ENCODE measurements at regions not wholly inside any gene's neighbourhood (a gene's known extent, or its start where the extent isn't known, plus 50 kb on each side); places are given as distances from the start of the nearest gene placed in this dataset.

DNA sequence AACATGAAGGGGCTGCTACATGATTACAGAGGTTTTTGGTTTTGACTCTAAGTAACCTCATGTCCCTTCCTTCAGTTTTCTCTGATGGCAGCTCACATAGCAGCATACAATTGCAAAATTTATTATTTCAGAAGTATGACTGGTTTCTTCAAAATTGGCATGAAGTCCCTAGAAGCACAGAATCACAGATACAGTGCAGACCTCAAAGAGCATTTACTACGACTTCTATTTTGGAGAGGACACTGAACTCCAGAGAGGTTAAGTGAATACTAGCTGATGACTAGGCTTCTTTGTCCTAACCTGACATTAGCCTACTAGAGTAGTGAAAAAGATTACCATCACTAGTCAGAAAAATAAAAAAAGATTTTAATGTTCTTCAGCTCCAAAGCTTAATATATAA, 664.3 kb downstream of the RFPL4B start:
- no peaks in the 10 kb centered on the region for H3K9me3 ChIP-seq (replicated peaks; ENCODE audit: control insufficient read depth, insufficient read depth, low read length)
- no peak overlapping the region for H2AFZ ChIP-seq (ENCODE audit: low read depth, low read length)
- BruUV-seq (replicated peaks), result no TSS peak
- CTCF ChIA-PET, result interaction anchor here (1.0 to 1.7 kb wide), 3 partner anchors 10 to 868 kb away, joined by 3 to 4 read pairs (median 4); no protein-coding TSS in a partner anchor
- intact Hi-C loops (cut with micrococcal nuclease) (no loop called here), dilution Hi-C loops (cut with MboI; ENCODE audit: extremely low pct_ligation_motif_present, low sequenced_read_pairs) (loop anchor here (25.0 kb wide), 1 partner anchor 901 kb away; no protein-coding TSS in a partner anchor)
- H3K36me3 ChIP-seq (ENCODE audit: control insufficient read depth in 2 of 2, extremely low read depth in 1 of 2, insufficient read depth in 2 of 2, low read length in 2 of 2), result no peaks in the 10 kb centered on the region
- no peaks in the 10 kb centered on the region for H3K9me1 ChIP-seq (replicated peaks; ENCODE audit: control insufficient read depth, extremely low read depth, insufficient read depth, low read length)
- no peak overlapping the region for H3K4me2 ChIP-seq (ENCODE audit: insufficient read depth, low read length)
- no peak overlapping the region for H3K27ac ChIP-seq (ENCODE audit: insufficient read depth, low read depth, low read length)
- POLR2A ChIA-PET, result no interaction called here
- H3K27me3 ChIP-seq (ENCODE audit: control insufficient read depth in 2 of 2, insufficient read depth in 2 of 2, low read length in 2 of 2), result no peaks in the 10 kb centered on the region
- FAIRE-seq (no peak), DNase-seq (ENCODE audit: low read depth, low spot score) (no peak)
- H3K4me3 ChIP-seq (replicated peaks in 1 of 3; ENCODE audit: insufficient read depth in 1 of 3, low read depth in 1 of 3, low read length in 3 of 3), result no peak overlapping the region
- TF ChIP-seq JUN (IDR thresholded peaks at IDR 0.05; ENCODE audit: borderline replicate concordance, insufficient read depth, insufficient read length, low read depth) (no peak), EZH2 (IDR thresholded peaks at IDR 0.05; ENCODE audit: borderline replicate concordance, low read depth, low read length, severe bottlenecking) (no peak), FOS (IDR thresholded peaks at IDR 0.05; ENCODE audit: borderline replicate concordance, insufficient read depth, low read length) (no peak), POLR2A (IDR thresholded peaks at IDR 0.05; ENCODE audit: low read depth, low read length) (no peak), MYC (IDR thresholded peaks at IDR 0.05; ENCODE audit: low read depth, low read length) (no peak)
- TF ChIP-seq, protein P1, sequence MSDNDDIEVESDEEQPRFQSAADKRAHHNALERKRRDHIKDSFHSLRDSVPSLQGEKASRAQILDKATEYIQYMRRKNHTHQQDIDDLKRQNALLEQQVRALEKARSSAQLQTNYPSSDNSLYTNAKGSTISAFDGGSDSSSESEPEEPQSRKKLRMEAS (IDR thresholded peaks at IDR 0.05; ENCODE audit: insufficient read depth, insufficient read length), result no peak
- no peaks in the 10 kb centered on the region for H3K79me2 ChIP-seq (ENCODE audit: control insufficient read depth, insufficient read depth, low read length)
- no peaks in the 10 kb centered on the region for H3K4me1 ChIP-seq (ENCODE audit: control insufficient read depth, extremely low read depth, insufficient read depth, low read length)
- H4K20me1 ChIP-seq (replicated peaks; ENCODE audit: control insufficient read depth, extremely low read depth, insufficient read depth, low read length), result no peaks in the 10 kb centered on the region
- H3K9ac ChIP-seq (replicated peaks; ENCODE audit: extremely low read depth, insufficient read depth, low read length), result no peak overlapping the region

DNA sequence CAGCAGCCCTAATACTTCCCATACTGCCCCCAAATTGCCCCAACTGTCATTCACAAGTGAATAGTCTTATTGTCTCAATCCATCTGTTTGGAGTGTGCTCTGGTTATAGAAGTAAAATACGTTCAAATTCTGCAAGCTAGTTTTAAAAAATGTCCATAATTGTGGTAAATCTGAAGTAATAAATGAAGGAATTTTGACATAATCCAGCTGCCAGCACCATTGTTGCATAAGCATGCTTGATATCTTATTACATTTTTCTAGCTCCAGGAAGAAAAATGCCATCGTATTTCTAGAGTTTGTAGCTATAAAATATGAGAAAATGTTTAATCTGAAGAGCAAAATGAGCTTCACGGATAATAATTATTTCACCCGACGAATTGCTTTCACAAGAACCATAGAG, 664.7 kb downstream of the RFPL4B start:
- intact Hi-C loops (cut with micrococcal nuclease), result no loop called here
- CTCF ChIA-PET, result interaction anchor here (1.0 to 1.7 kb wide), 3 partner anchors 11 to 867 kb away, joined by 3 to 4 read pairs (median 4); no protein-coding TSS in a partner anchor
- dilution Hi-C loops (cut with MboI; ENCODE audit: extremely low pct_ligation_motif_present, low sequenced_read_pairs), result loop anchor here (25.0 kb wide), 1 partner anchor 900 kb away; no protein-coding TSS in a partner anchor
- no peak overlapping the region for H2AFZ ChIP-seq (ENCODE audit: low read depth, low read length)
- no peaks in the 10 kb centered on the region for H3K36me3 ChIP-seq (ENCODE audit: control insufficient read depth in 2 of 2, extremely low read depth in 1 of 2, insufficient read depth in 2 of 2, low read length in 2 of 2)
- TF ChIP-seq GATA2 (IDR thresholded peaks at IDR 0.05; ENCODE audit: insufficient read depth, insufficient read length, low read depth, low read length), result no peak
- no peak for TF ChIP-seq POLR2AphosphoS5 (IDR thresholded peaks at IDR 0.05; ENCODE audit: insufficient read depth, low read depth, low read length)
- TF ChIP-seq, protein P2, sequence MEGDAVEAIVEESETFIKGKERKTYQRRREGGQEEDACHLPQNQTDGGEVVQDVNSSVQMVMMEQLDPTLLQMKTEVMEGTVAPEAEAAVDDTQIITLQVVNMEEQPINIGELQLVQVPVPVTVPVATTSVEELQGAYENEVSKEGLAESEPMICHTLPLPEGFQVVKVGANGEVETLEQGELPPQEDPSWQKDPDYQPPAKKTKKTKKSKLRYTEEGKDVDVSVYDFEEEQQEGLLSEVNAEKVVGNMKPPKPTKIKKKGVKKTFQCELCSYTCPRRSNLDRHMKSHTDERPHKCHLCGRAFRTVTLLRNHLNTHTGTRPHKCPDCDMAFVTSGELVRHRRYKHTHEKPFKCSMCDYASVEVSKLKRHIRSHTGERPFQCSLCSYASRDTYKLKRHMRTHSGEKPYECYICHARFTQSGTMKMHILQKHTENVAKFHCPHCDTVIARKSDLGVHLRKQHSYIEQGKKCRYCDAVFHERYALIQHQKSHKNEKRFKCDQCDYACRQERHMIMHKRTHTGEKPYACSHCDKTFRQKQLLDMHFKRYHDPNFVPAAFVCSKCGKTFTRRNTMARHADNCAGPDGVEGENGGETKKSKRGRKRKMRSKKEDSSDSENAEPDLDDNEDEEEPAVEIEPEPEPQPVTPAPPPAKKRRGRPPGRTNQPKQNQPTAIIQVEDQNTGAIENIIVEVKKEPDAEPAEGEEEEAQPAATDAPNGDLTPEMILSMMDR (IDR thresholded peaks at IDR 0.05; ENCODE audit: extremely low read depth in 1 of 2, insufficient read depth in 1 of 2, low read depth in 1 of 2, low read length in 2 of 2), result no peak
- no peak for TF ChIP-seq MYC (IDR thresholded peaks at IDR 0.05; ENCODE audit: low read depth, low read length)
- TF ChIP-seq FOS (IDR thresholded peaks at IDR 0.05; ENCODE audit: borderline replicate concordance, insufficient read depth, low read length), result no peak
- TF ChIP-seq, protein P1 (IDR thresholded peaks at IDR 0.05; ENCODE audit: insufficient read depth, insufficient read length), result no peak
- no peak for TF ChIP-seq JUN (IDR thresholded peaks at IDR 0.05; ENCODE audit: borderline replicate concordance, insufficient read depth, insufficient read length, low read depth)
- no peak for TF ChIP-seq POLR2A (IDR thresholded peaks at IDR 0.05; ENCODE audit: low read depth, low read length)
- no peak for TF ChIP-seq EZH2 (IDR thresholded peaks at IDR 0.05; ENCODE audit: borderline replicate concordance, low read depth, low read length, severe bottlenecking)
- no peak overlapping the region for H3K9ac ChIP-seq (replicated peaks; ENCODE audit: extremely low read depth, insufficient read depth, low read length)
- H3K27ac ChIP-seq (ENCODE audit: insufficient read depth, low read depth, low read length), result no peak overlapping the region
- H3K79me2 ChIP-seq (ENCODE audit: control insufficient read depth, insufficient read depth, low read length), result no peaks in the 10 kb centered on the region
- H4K20me1 ChIP-seq (replicated peaks; ENCODE audit: control insufficient read depth, extremely low read depth, insufficient read depth, low read length), result no peaks in the 10 kb centered on the region
- no peaks in the 10 kb centered on the region for H3K9me3 ChIP-seq (replicated peaks; ENCODE audit: control insufficient read depth, insufficient read depth, low read length)
- H3K27me3 ChIP-seq (ENCODE audit: control insufficient read depth in 2 of 2, insufficient read depth in 2 of 2, low read length in 2 of 2), result no peaks in the 10 kb centered on the region
- DNase-seq (ENCODE audit: low read depth, low spot score) (no peak), FAIRE-seq (no peak)
- no TSS peak for BruUV-seq (replicated peaks)
- POLR2A ChIA-PET, result no interaction called here
- no peak overlapping the region for H3K4me3 ChIP-seq (replicated peaks in 1 of 3; ENCODE audit: insufficient read depth in 1 of 3, low read depth in 1 of 3, low read length in 3 of 3)
- no peak overlapping the region for H3K4me2 ChIP-seq (ENCODE audit: insufficient read depth, low read length)
- no peaks in the 10 kb centered on the region for H3K4me1 ChIP-seq (ENCODE audit: control insufficient read depth, extremely low read depth, insufficient read depth, low read length)
- no peaks in the 10 kb centered on the region for H3K9me1 ChIP-seq (replicated peaks; ENCODE audit: control insufficient read depth, extremely low read depth, insufficient read depth, low read length)

Measured in endothelial cell of umbilical vein (primary cell).